Thoracic aorta (tissue), 2 donors: ENCODE measurements at regions not wholly inside any gene's neighbourhood (a gene's known extent, or its start where the extent isn't known, plus 50 kb on each side); places are given as distances from the start of the nearest gene placed in this dataset.

Source experiments
- ATAC-seq: fragments of 150-250 bp; one replicate; pipeline ENCODE4 v1.8.0; 2017; ENCODE audit warnings: low read depth; ENCODE audit not compliant: insufficient number of reproducible peaks, low FRiP score
- DNase-seq: peaks from one replicate; pipeline ENCODE4 v3.0.0-alpha.2; 2020; ENCODE audit warnings: low spot score
- H3K27ac ChIP-seq, 2 donors: fragments of 200-600 bp; sonication (generic); 1 replicate in 1 of 2; 2 replicates in 1 of 2; pipeline ENCODE4 v1.5.1; 2016; ENCODE audit warnings: mild to moderate bottlenecking in 2 of 2, moderate library complexity in 2 of 2
- H3K27me3 ChIP-seq: fragments of 200-600 bp; sonication (generic); replicated peaks from 2 replicates; pipeline ENCODE4 v1.6.0; 2016; ENCODE audit warnings: mild to moderate bottlenecking; ENCODE audit not compliant: insufficient read depth
- H3K36me3 ChIP-seq: fragments of 200-600 bp; sonication (generic); one replicate; pipeline ENCODE4 v1.5.1; 2016
- H3K4me1 ChIP-seq, 2 donors: fragments of 200-600 bp; sonication (generic); 1 replicate in 1 of 2; 2 replicates in 1 of 2; pipeline versions ENCODE4 v1.5.1 to v1.6.0; 2016; ENCODE audit warnings: low read depth in 2 of 2, mild to moderate bottlenecking in 1 of 2; ENCODE audit not compliant: control insufficient read depth in 1 of 2
- H3K4me3 ChIP-seq: fragments of 200-600 bp; sonication (generic); 2 replicates; pipeline ENCODE4 v1.5.1; 2016; ENCODE audit warnings: mild to moderate bottlenecking
- H3K9me3 ChIP-seq: fragments of 200-600 bp; sonication (generic); 2 replicates; pipeline ENCODE4 v1.5.1; 2016
- TF ChIP-seq, protein P1 (sequence below): fragments of 200-600 bp; sonication (generic); IDR thresholded peaks from one replicate; pipeline ENCODE4 v1.5.1; 2019; ENCODE audit warnings: antibody characterized with exemption

DNA sequence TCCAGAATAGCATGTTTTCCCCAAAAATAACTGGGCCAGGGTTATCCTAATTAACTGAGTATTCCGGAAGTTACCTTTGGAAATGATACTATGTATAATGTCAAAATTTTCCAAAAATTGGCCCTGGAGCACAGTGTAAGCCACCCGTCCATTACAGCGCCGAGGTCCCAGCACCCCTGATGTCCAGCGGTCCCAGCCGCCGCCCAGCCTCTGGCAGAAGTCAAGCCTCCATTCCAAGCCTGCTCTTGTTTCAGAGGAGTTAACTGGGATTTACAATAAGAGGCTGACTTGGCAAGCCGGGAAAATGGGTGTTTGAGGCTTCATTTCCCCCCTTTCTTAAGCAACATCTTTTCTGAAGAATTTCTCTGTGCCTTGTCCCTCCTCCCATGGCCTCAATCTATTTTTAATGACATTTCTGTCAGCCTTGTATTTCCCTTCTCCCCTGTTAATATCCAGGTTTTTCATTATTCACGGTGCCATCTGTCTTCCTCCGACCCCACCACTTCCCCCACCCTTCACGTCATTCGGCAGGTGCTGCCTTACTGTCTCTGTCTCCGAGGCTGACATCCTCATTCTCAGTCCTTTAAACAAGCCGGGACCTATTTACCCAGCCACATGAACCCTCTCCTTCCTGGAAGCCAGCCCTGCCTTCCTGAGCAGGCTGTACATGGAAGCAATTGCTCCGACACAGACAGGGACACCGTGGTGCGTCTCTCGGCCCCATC is 490.9 kb downstream of the NPHP4 start:
- Histone ChIP-seq H3K27ac (no peak overlapping the region), H3K27me3 (no peaks in the 10 kb centered on the region), H3K9me3 (no peaks in the 10 kb centered on the region), H3K36me3 (no peaks in the 10 kb centered on the region), H3K4me1 (peaks cover 25 to 39% of the 10 kb centered on the region in 2 donors), H3K4me3 (no peak overlapping the region)
- ATAC-seq (no peak), DNase-seq (no peak)
- TF ChIP-seq, protein P1, sequence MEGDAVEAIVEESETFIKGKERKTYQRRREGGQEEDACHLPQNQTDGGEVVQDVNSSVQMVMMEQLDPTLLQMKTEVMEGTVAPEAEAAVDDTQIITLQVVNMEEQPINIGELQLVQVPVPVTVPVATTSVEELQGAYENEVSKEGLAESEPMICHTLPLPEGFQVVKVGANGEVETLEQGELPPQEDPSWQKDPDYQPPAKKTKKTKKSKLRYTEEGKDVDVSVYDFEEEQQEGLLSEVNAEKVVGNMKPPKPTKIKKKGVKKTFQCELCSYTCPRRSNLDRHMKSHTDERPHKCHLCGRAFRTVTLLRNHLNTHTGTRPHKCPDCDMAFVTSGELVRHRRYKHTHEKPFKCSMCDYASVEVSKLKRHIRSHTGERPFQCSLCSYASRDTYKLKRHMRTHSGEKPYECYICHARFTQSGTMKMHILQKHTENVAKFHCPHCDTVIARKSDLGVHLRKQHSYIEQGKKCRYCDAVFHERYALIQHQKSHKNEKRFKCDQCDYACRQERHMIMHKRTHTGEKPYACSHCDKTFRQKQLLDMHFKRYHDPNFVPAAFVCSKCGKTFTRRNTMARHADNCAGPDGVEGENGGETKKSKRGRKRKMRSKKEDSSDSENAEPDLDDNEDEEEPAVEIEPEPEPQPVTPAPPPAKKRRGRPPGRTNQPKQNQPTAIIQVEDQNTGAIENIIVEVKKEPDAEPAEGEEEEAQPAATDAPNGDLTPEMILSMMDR = no peak

DNA sequence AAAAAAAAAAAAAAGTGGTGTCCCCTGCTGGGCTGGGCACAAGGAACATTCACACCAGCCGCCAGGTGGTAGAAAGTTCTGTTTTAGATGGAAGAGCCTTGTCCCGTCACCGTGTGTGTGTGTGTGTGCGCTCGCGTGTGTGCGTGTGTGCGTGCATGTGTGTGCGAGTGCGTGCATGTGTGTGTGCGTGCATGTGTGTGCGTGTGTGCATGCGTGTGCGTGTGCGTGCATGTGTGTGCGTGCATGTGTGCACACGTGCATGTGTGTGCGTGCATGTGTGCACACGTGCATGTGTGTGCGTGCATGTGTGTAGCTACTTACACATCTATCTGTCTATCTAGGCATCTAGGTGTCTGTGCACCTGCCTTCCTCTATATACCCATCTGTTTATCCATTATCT is 491.7 kb downstream of the NPHP4 start:
- TF ChIP-seq, protein P1 = no peak

DNA sequence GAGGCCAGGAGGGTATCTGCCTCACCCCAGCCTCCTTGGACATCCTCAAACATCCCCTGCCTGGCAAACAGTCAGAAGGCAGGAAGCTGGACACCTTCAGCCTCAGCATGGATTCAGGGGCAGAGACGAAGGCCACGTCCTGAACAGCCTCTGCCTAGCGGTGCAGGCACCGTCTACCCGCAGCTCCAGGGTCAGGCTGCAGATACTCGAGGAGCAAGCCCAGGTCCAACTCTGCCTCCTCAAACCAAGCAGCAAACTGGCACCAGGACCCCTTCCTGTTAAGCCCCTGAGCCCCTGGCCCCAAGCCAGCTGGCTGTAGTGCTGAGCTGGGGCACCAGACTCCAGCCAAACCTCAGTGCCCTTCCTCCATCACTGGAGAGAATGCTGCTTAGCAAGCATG is 494.7 kb downstream of the NPHP4 start:
- DNase-seq (no peak), ATAC-seq (no peak)
- H3K4me3 ChIP-seq = no peak overlapping the region
- H3K27ac ChIP-seq = no peak overlapping the region
- no peaks in the 10 kb centered on the region for H3K27me3 ChIP-seq
- no peaks in the 10 kb centered on the region for H3K9me3 ChIP-seq
- peaks cover 0 to 8% of the 10 kb centered on the region in 2 donors for H3K4me1 ChIP-seq
- H3K36me3 ChIP-seq = no peaks in the 10 kb centered on the region
- TF ChIP-seq, protein P1 = no peak

More for the DNA sequence above, 491.7 kb downstream of the NPHP4 start:
- Histone ChIP-seq H3K27ac (no peak overlapping the region), H3K36me3 (no peaks in the 10 kb centered on the region), H3K4me1 (peaks cover 25 to 39% of the 10 kb centered on the region in 2 donors), H3K4me3 (no peak overlapping the region), H3K27me3 (no peaks in the 10 kb centered on the region), H3K9me3 (no peaks in the 10 kb centered on the region)
- DNase-seq (no peak), ATAC-seq (no peak)

DNA sequence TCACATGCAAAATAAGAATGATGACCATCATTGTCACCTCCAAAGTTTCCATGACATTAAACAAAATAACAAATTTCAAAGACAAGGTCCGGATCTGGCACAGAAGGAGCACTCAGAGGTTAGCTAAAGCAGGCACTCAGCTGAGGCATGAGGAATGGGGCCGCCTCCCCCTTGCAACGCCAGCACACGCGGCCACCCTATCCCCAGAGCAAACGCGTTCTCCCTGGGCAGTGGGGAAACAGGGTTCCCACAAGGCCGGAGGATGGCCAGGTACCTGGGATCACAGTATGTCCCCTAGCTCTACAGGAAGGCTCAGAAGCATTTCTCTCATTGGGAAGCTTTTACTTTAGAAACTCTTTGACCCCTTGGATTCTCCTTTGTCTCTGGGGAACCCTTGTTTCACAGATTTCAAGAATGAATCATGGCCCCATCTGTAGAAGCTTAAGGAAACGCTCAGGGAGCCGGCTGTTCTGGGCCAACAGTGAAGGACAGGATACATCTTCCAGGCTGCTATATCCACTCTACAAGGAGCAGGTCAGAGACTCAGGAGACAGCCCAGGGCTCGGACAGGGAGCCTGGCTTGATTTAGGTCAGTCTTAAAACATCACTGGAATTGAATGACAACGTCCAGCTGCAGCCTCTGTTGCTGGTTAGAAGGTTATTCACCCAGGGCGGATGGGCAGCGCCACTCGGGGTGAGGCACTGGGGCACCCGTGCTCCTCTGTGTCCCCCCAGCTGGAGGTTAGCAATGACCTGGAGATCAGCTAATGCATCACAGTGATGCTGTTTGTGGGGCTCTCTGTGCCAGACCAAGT is 496.4 kb downstream of the NPHP4 start:
- H3K27me3 ChIP-seq = no peaks in the 10 kb centered on the region
- DNase-seq = no peak
- TF ChIP-seq, protein P1 = no peak
- H3K27ac ChIP-seq = no peak overlapping the region
- no peaks in the 10 kb centered on the region for H3K4me1 ChIP-seq
- no peaks in the 10 kb centered on the region for H3K9me3 ChIP-seq
- no peak overlapping the region for H3K4me3 ChIP-seq
- no peaks in the 10 kb centered on the region for H3K36me3 ChIP-seq
- no peak for ATAC-seq

DNA sequence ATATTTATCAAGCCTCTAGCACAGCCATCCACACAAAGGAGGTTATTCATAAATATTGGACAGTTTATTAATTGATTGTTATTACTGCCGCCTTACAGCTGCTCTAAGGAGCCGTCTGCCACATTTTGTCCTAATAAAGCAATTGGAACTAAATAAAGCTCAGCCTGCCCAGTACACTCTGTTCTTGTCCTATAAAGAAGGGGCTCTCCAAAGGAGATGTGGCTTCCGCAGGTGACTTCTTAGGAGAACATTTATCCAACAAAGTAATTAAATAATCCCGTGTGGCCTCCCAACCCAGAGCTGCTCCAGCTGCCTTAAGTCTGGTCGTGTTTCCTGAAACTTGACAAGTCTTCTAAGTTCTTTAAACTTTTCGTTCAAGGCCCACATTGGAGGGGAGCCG is 497.7 kb downstream of the NPHP4 start:
- H3K9me3 ChIP-seq = no peaks in the 10 kb centered on the region
- no peak for ATAC-seq
- TF ChIP-seq, protein P1 = no peak
- H3K27ac ChIP-seq = no peak overlapping the region
- DNase-seq = no peak
- no peak overlapping the region for H3K4me3 ChIP-seq
- H3K27me3 ChIP-seq = no peaks in the 10 kb centered on the region
- H3K4me1 ChIP-seq = no peaks in the 10 kb centered on the region
- no peaks in the 10 kb centered on the region for H3K36me3 ChIP-seq
